IMR-90 (cell line): ENCODE measurements at regions not wholly inside any gene's neighbourhood (a gene's known extent, or its start where the extent isn't known, plus 50 kb on each side); places are given as distances from the start of the nearest gene placed in this dataset.

Experiments
- ATAC-seq: fragments of 200-7000 bp; cut with Tn5 transposase; 2 replicates; pipeline ENCODE4 v1.9.1; 2020; ENCODE audit warnings: low read depth, mild to moderate bottlenecking, moderate library complexity
- BruUV-seq: library from RNA; stranded (reverse); fragments of 400-500 nt; replicated peaks from 2 replicates; lab custom pipeline; 2021; lab: Mats Ljungman, UMichigan
- CTCF ChIA-PET: fragments of 300-600 bp; formaldehyde crosslinking; extraction: SDS; loops from one replicate; lab custom pipeline; 2021; ENCODE audit warnings: antibody characterized with exemption; lab: Yijun Ruan, JAX
- POLR2A ChIA-PET: fragments of 300-600 bp; sonication (Branson Sonifier 250); formaldehyde crosslinking; loops from one replicate; lab custom pipeline; 2022; ENCODE audit warnings: antibody characterized with exemption; ENCODE audit not compliant: unreplicated experiment; lab: Charles Lee
- DNase-seq: peaks from one replicate; pipeline ENCODE4 v3.0.0; 2013
- H2AFZ ChIP-seq: replicated peaks from 2 replicates; pipeline ENCODE3; 2013; ENCODE audit warnings: low read length, mild to moderate bottlenecking; ENCODE audit not compliant: poor library complexity
- H2AK5ac ChIP-seq: 2 replicates; pipeline ENCODE4 v1.6.1; 2013; ENCODE audit warnings: low read depth, low read length, inconsistent platforms
- H2AK9ac ChIP-seq: replicated peaks from 2 replicates; pipeline ENCODE3; 2013; ENCODE audit warnings: mild to moderate bottlenecking, low read depth, low read length, moderate library complexity; ENCODE audit not compliant: poor library complexity
- H2BK120ac ChIP-seq: 2 replicates; pipeline ENCODE4 v1.6.1; 2013; ENCODE audit warnings: low read depth, low read length, inconsistent platforms
- H2BK15ac ChIP-seq: 3 replicates; pipeline ENCODE4 v1.6.1; 2013; ENCODE audit warnings: low read depth, low read length, inconsistent platforms
- H2BK20ac ChIP-seq: 2 replicates; pipeline ENCODE4 v1.6.1; 2013; ENCODE audit warnings: low read depth, mild to moderate bottlenecking, inconsistent platforms, low read length, moderate library complexity
- H2BK5ac ChIP-seq: 2 replicates; pipeline ENCODE4 v1.6.1; 2013; ENCODE audit warnings: mild to moderate bottlenecking, low read depth, low read length, inconsistent platforms; ENCODE audit not compliant: poor library complexity, severe bottlenecking
- H3K14ac ChIP-seq: replicated peaks from 2 replicates; pipeline ENCODE4 v1.6.1; 2013; ENCODE audit warnings: low read depth, low read length, inconsistent platforms
- H3K18ac ChIP-seq: 2 replicates; pipeline ENCODE4 v1.6.1; 2013; ENCODE audit warnings: low read depth, low read length, control low read depth
- H3K23ac ChIP-seq: 2 replicates; pipeline ENCODE4 v1.6.1; 2013; ENCODE audit warnings: low read depth, low read length, inconsistent platforms
- H3K27ac ChIP-seq: 2 replicates; pipeline ENCODE4 v1.5.1; 2013; ENCODE audit warnings: mild to moderate bottlenecking, control low read depth, low read length; ENCODE audit not compliant: insufficient read depth
- H3K27me3 ChIP-seq: 2 replicates; pipeline ENCODE4 v1.6.1; 2013; ENCODE audit warnings: low read length; ENCODE audit not compliant: control insufficient read depth, insufficient read depth
- H3K36me3 ChIP-seq: 2 replicates; pipeline ENCODE4 v1.6.1; 2013; ENCODE audit warnings: low read length, mixed read lengths; ENCODE audit not compliant: control insufficient read depth, insufficient read depth
- H3K4ac ChIP-seq: 2 replicates; pipeline ENCODE4 v1.6.1; 2013; ENCODE audit warnings: low read depth, low read length, inconsistent platforms
- H3K4me1 ChIP-seq: 2 replicates; pipeline ENCODE4 v1.6.1; 2013; ENCODE audit warnings: low read length, mixed read lengths; ENCODE audit not compliant: control insufficient read depth, insufficient read depth
- H3K4me2 ChIP-seq: 2 replicates; pipeline ENCODE4 v1.6.1; 2013; ENCODE audit warnings: low read depth, mild to moderate bottlenecking, control low read depth, low read length, moderate library complexity
- H3K4me3 ChIP-seq: 2 replicates; pipeline ENCODE4 v1.5.1; 2013; ENCODE audit warnings: low read depth, mild to moderate bottlenecking, control low read depth, low read length, moderate library complexity; ENCODE audit not compliant: insufficient read depth
- H3K56ac ChIP-seq: 2 replicates; pipeline ENCODE4 v1.6.1; 2013; ENCODE audit warnings: low read length, inconsistent platforms; ENCODE audit not compliant: insufficient read depth; ENCODE audit errors: extremely low read depth
- H3K79me1 ChIP-seq, 2 experiments: 2 replicates each; pipeline ENCODE4 v1.6.1; 2013; ENCODE audit warnings: low read length in 2 of 2, inconsistent platforms in 1 of 2, low read depth in 1 of 2
- H3K9ac ChIP-seq: 2 replicates; pipeline ENCODE4 v1.6.1; 2013; ENCODE audit warnings: low read depth, low read length, control low read depth
- H3K9me1 ChIP-seq: 2 replicates; pipeline ENCODE4 v1.6.1; 2013; ENCODE audit warnings: low read length, inconsistent platforms; ENCODE audit not compliant: insufficient read depth
- H3K9me3 ChIP-seq: 2 replicates; pipeline ENCODE4 v1.6.1; 2013; ENCODE audit warnings: low read length; ENCODE audit not compliant: control insufficient read depth, insufficient read depth
- H4K20me1 ChIP-seq: 2 replicates; pipeline ENCODE4 v1.6.1; 2013; ENCODE audit warnings: low read length, inconsistent platforms; ENCODE audit not compliant: insufficient read depth
- H4K5ac ChIP-seq: 2 replicates; pipeline ENCODE4 v1.6.1; 2013; ENCODE audit warnings: mild to moderate bottlenecking, low read depth, low read length, control low read depth
- H4K8ac ChIP-seq, 2 experiments: 2 replicates each; pipeline ENCODE4 v1.6.1; 2013; ENCODE audit warnings: low read depth in 2 of 2, low read length in 2 of 2, control low read depth in 1 of 2, inconsistent platforms in 1 of 2
- H4K91ac ChIP-seq: 2 replicates; pipeline ENCODE4 v1.6.1; 2013; ENCODE audit warnings: low read depth, low read length, inconsistent platforms; ENCODE audit not compliant: insufficient read depth
- CEBPB ChIP-seq: IDR thresholded peaks from 2 replicates; pipeline ENCODE4 v1.6.1; 2012; ENCODE audit warnings: low read depth, low read length, improper control_type of control experiment
- CHD1 ChIP-seq: IDR thresholded peaks from 2 replicates; pipeline ENCODE4 v1.6.1; 2012; ENCODE audit warnings: low read depth, low read length, improper control_type of control experiment
- FOS ChIP-seq: fragments of 150-350 bp; IDR thresholded peaks from 2 replicates; pipeline ENCODE4 v1.6.1; 2016; ENCODE audit warnings: low read depth, low read length
- MAFK ChIP-seq: IDR thresholded peaks from 2 replicates; pipeline ENCODE4 v1.6.1; 2012; ENCODE audit warnings: low read depth, low read length, improper control_type of control experiment
- MAZ ChIP-seq: IDR thresholded peaks from 2 replicates; pipeline ENCODE4 v1.6.1; 2012; ENCODE audit warnings: low read depth, mild to moderate bottlenecking, low read length, improper control_type of control experiment, moderate library complexity, borderline replicate concordance
- MXI1 ChIP-seq: IDR thresholded peaks from 2 replicates; pipeline ENCODE4 v1.6.1; 2012; ENCODE audit warnings: low read depth, mild to moderate bottlenecking, low read length, moderate library complexity, borderline replicate concordance
- NFE2L2 ChIP-seq: fragments of 150-350 bp; IDR thresholded peaks from 2 replicates; pipeline ENCODE4 v1.6.1; 2016; ENCODE audit warnings: low read depth, mild to moderate bottlenecking, low read length
- RAD21 ChIP-seq: IDR thresholded peaks from 2 replicates; pipeline ENCODE4 v1.6.1; 2012; ENCODE audit warnings: low read length, improper control_type of control experiment
- RCOR1 ChIP-seq: IDR thresholded peaks from 2 replicates; pipeline ENCODE4 v1.6.1; 2012; ENCODE audit warnings: mild to moderate bottlenecking, low read length, improper control_type of control experiment; ENCODE audit not compliant: insufficient replicate concordance
- SMC3 ChIP-seq: fragments of 150-350 bp; IDR thresholded peaks from 2 replicates; pipeline ENCODE4 v1.6.1; 2016; ENCODE audit warnings: low read depth, mild to moderate bottlenecking, antibody characterized with exemption, low read length, moderate library complexity
- WGBS, 2 experiments: methylation state at CpG; one replicate each; pipeline versions ENCODE4 v1.1.5 to v1.1.7; 2013; ENCODE audit warnings: missing lambda C conversion rate in 2 of 2; ENCODE audit not compliant: insufficient read length in 1 of 2; ENCODE audit errors: extremely low coverage in 2 of 2; 5-methylcytosine and 5-hydroxymethylcytosine counted together
- dilution Hi-C: fragments of 300-500 bp; cut with HindIII; formaldehyde crosslinking; loops from one replicate; pipeline ENCODE4 v1.14.3; 2018; ENCODE audit warnings: low sequenced_read_pairs; ENCODE audit not compliant: unreplicated experiment
- in situ Hi-C: fragments of 300-500 bp; cut with MboI; formaldehyde crosslinking; loops from 3 replicates; pipeline ENCODE4 v1.14.3; 2019; ENCODE audit warnings: low sequenced_read_pairs, inconsistent platforms, mixed read lengths
- intact Hi-C: fragments of 100-400 bp; cut with micrococcal nuclease; formaldehyde crosslinking; loops from 2 replicates; pipeline ENCODE4 v1.10.0; 2022
- TF ChIP-seq, protein P1 (sequence below): fragments of 150-350 bp; IDR thresholded peaks from 2 replicates; pipeline ENCODE4 v1.6.1; 2017; ENCODE audit warnings: mild to moderate bottlenecking, antibody characterized with exemption, low read length, low read depth
- TF ChIP-seq, protein P2 (sequence below): fragments of 150-350 bp; IDR thresholded peaks from 2 replicates; pipeline ENCODE4 v1.6.1; 2016; ENCODE audit warnings: low read depth, mild to moderate bottlenecking, low read length, moderate library complexity, borderline replicate concordance
- TF ChIP-seq, protein P3 (sequence below): conservative IDR thresholded peaks from 2 replicates; pipeline ENCODE4 v1.5.1; 2012; ENCODE audit warnings: mild to moderate bottlenecking, low read depth, low read length, improper control_type of control experiment

DNA sequence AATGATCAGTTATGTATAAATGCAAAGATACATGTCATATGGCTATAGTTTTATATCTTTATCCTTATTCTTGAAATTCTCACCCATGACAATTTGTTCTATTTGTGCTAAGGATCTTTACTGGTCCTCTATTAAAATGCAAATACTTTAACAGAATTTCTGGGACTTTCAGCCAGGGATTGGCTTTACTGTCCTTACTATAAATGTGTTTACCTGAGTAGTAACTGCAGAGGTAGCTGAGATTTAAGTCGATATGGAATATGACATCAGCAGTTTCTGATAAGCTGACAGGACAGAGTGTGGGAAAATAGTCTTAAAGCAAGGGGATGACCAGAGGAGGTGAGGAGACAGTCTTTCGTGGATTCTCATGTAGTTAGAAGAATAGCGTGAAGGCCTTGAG, 206.4 kb downstream of the DIO2 start:
- dilution Hi-C loops, result no loop called here
- TF ChIP-seq SMC3 (no peak), NFE2L2 (no peak), CHD1 (no peak), MAZ (no peak), FOS (no peak), RCOR1 (no peak), MAFK (no peak), CEBPB (no peak), RAD21 (no peak), MXI1 (no peak)
- TF ChIP-seq, protein P1, sequence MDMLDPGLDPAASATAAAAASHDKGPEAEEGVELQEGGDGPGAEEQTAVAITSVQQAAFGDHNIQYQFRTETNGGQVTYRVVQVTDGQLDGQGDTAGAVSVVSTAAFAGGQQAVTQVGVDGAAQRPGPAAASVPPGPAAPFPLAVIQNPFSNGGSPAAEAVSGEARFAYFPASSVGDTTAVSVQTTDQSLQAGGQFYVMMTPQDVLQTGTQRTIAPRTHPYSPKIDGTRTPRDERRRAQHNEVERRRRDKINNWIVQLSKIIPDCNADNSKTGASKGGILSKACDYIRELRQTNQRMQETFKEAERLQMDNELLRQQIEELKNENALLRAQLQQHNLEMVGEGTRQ, result no peak
- TF ChIP-seq, protein P2, sequence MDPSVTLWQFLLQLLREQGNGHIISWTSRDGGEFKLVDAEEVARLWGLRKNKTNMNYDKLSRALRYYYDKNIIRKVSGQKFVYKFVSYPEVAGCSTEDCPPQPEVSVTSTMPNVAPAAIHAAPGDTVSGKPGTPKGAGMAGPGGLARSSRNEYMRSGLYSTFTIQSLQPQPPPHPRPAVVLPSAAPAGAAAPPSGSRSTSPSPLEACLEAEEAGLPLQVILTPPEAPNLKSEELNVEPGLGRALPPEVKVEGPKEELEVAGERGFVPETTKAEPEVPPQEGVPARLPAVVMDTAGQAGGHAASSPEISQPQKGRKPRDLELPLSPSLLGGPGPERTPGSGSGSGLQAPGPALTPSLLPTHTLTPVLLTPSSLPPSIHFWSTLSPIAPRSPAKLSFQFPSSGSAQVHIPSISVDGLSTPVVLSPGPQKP, result no peak
- TF ChIP-seq, protein P3, sequence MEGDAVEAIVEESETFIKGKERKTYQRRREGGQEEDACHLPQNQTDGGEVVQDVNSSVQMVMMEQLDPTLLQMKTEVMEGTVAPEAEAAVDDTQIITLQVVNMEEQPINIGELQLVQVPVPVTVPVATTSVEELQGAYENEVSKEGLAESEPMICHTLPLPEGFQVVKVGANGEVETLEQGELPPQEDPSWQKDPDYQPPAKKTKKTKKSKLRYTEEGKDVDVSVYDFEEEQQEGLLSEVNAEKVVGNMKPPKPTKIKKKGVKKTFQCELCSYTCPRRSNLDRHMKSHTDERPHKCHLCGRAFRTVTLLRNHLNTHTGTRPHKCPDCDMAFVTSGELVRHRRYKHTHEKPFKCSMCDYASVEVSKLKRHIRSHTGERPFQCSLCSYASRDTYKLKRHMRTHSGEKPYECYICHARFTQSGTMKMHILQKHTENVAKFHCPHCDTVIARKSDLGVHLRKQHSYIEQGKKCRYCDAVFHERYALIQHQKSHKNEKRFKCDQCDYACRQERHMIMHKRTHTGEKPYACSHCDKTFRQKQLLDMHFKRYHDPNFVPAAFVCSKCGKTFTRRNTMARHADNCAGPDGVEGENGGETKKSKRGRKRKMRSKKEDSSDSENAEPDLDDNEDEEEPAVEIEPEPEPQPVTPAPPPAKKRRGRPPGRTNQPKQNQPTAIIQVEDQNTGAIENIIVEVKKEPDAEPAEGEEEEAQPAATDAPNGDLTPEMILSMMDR, result no peak
- Histone ChIP-seq H2BK120ac (no peak overlapping the region), H2BK20ac (no peak overlapping the region), H4K91ac (no peak overlapping the region), H2AK5ac (no peak overlapping the region), H3K27ac (no peak overlapping the region), H4K8ac (no peak overlapping the region), H3K14ac (no peak overlapping the region), H2AK9ac (no peak overlapping the region), H3K18ac (no peak overlapping the region), H3K23ac (no peak overlapping the region), H2BK15ac (no peak overlapping the region), H3K4me1 (no peaks in the 10 kb centered on the region), H3K9me1 (no peaks in the 10 kb centered on the region), H3K4me2 (no peak overlapping the region), H3K27me3 (no peaks in the 10 kb centered on the region; the same call in 1 of the 2 replicates), H3K79me1 (no peaks in the 10 kb centered on the region), H3K4ac (no peak overlapping the region), H3K9me3 (no peaks in the 10 kb centered on the region), H3K36me3 (no peaks in the 10 kb centered on the region), H3K4me3 (no peak overlapping the region), H3K9ac (no peak overlapping the region), H4K20me1 (no peaks in the 10 kb centered on the region), H4K5ac (no peak overlapping the region), H2BK5ac (no peak overlapping the region), H2AFZ (no peak overlapping the region), H3K56ac (no peak overlapping the region)
- ChIA-PET CTCF (no interaction called here), POLR2A (no interaction called here)
- ATAC-seq (no peak), DNase-seq (no peak)
- in situ Hi-C loops, result no loop called here
- BruUV-seq, result no TSS peak
- intact Hi-C loops, result no loop called here
- 91% methylated on average over 3 of the region's 3 CpGs; no CpG with 5 or more reads in 1 of the 2 experiments for WGBS, 2 experiments
